ENCODE measurements at regions not wholly inside any gene's neighbourhood (a gene's known extent, or its start where the extent isn't known, plus 50 kb on each side); places are given as distances from the start of the nearest gene placed in this dataset.

DNA sequence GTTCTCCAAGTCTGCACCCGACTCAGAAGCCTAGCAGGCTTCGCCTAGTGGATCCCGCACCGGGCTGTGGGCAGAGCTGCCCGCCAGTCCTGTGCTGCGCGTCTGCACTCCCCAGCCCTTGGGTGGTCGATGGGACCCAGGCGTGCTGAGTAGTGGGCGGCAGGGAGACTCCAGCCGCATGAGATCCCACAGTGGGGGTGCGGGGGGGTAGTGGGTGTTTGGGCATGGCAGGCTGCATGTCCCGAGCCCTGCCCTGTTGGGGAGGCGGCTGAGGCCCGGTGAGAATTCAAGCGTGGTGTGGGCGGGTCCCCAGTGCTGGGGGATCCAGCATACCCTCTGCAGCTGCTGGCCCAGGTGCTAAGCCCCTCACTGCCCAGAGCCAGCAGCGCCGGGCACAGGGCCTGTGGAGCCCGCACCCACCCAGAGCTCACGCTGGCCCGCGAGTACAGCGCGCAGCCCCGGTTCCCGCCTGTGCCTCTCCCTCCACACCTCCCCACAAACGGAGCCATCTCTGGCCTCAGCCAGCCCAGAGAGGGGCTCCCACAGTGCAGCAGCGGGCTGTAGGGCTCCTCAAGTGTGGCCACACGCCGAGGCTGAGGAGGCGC is 53.9 kb upstream of the BNC2 start:
- H3K27me3 ChIP-seq = no peaks in the 10 kb centered on the region
- TF ChIP-seq, protein P1, sequence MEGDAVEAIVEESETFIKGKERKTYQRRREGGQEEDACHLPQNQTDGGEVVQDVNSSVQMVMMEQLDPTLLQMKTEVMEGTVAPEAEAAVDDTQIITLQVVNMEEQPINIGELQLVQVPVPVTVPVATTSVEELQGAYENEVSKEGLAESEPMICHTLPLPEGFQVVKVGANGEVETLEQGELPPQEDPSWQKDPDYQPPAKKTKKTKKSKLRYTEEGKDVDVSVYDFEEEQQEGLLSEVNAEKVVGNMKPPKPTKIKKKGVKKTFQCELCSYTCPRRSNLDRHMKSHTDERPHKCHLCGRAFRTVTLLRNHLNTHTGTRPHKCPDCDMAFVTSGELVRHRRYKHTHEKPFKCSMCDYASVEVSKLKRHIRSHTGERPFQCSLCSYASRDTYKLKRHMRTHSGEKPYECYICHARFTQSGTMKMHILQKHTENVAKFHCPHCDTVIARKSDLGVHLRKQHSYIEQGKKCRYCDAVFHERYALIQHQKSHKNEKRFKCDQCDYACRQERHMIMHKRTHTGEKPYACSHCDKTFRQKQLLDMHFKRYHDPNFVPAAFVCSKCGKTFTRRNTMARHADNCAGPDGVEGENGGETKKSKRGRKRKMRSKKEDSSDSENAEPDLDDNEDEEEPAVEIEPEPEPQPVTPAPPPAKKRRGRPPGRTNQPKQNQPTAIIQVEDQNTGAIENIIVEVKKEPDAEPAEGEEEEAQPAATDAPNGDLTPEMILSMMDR (IDR thresholded peaks at IDR 0.05) = no peak
- H3K36me3 ChIP-seq = no peaks in the 10 kb centered on the region
- H3K4me1 ChIP-seq = no peaks in the 10 kb centered on the region
- no peak overlapping the region for H3K27ac ChIP-seq
- H3K4me3 ChIP-seq = no peak overlapping the region
- no peaks in the 10 kb centered on the region for H3K9me3 ChIP-seq
- no peak for DNase-seq (ENCODE audit: low spot score)

DNA sequence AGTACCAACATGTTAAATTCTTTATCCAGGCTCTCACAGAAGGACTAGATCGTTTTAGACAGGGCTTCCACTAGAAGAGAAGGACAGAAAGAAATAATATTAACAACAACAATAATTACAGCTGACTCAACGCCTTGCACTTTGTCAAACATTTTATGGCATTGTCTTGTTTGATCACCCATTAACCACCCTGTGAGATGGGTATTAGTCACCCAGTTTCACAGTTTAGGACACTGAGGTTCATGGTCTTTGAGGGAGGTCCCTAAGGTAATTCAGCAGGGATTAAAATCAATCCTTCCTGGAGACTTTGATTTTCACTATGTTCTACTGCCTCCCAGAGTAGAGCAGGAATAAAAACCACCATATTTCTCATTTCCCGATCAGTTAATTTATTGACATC is 51.4 kb upstream of the BNC2 start:
- Histone ChIP-seq H3K9me3 (no peaks in the 10 kb centered on the region), H3K27me3 (no peaks in the 10 kb centered on the region), H3K27ac (no peak overlapping the region), H3K36me3 (no peaks in the 10 kb centered on the region), H3K4me3 (no peak overlapping the region), H3K4me1 (no peaks in the 10 kb centered on the region)
- TF ChIP-seq, protein P1 (IDR thresholded peaks at IDR 0.05) = no peak
- DNase-seq (ENCODE audit: low spot score) = no peak
